ENCODE measurements at regions not wholly inside any gene's neighbourhood (a gene's known extent, or its start where the extent isn't known, plus 50 kb on each side); places are given as distances from the start of the nearest gene placed in this dataset.

- TF ChIP-seq, protein P1, sequence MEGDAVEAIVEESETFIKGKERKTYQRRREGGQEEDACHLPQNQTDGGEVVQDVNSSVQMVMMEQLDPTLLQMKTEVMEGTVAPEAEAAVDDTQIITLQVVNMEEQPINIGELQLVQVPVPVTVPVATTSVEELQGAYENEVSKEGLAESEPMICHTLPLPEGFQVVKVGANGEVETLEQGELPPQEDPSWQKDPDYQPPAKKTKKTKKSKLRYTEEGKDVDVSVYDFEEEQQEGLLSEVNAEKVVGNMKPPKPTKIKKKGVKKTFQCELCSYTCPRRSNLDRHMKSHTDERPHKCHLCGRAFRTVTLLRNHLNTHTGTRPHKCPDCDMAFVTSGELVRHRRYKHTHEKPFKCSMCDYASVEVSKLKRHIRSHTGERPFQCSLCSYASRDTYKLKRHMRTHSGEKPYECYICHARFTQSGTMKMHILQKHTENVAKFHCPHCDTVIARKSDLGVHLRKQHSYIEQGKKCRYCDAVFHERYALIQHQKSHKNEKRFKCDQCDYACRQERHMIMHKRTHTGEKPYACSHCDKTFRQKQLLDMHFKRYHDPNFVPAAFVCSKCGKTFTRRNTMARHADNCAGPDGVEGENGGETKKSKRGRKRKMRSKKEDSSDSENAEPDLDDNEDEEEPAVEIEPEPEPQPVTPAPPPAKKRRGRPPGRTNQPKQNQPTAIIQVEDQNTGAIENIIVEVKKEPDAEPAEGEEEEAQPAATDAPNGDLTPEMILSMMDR (IDR thresholded peaks at IDR 0.05) = no peak
- no peak for TF ChIP-seq EZH2 (IDR thresholded peaks at IDR 0.05)
- TF ChIP-seq EZH2phosphoT487 (IDR thresholded peaks at IDR 0.05) = no peak
Observed at GRCh38 chr5:152063004-152063403, 138.4 kb upstream of the GLRA1 start.
